ENCODE measurements at regions not wholly inside any gene's neighbourhood (a gene's known extent, or its start where the extent isn't known, plus 50 kb on each side); places are given as distances from the start of the nearest gene placed in this dataset.

- no peak for DNase-seq
These were observed 263.4 kb upstream of the TAC1 start for GRCh38 chr7:97468493-97468892.

- no peak for DNase-seq
These were observed 261.2 kb upstream of the TAC1 start for GRCh38 chr7:97470726-97471125.

- no peak for DNase-seq
These were observed 260.4 kb upstream of the TAC1 start for GRCh38 chr7:97471491-97471890.

- no peak for DNase-seq
These were observed 252.1 kb upstream of the TAC1 start for GRCh38 chr7:97479740-97480290.

- DNase-seq: no peak
These were observed 251.0 kb upstream of the TAC1 start for GRCh38 chr7:97480772-97481390.

GRCh38 chr7:97495487-97495886, 236.4 kb upstream of the TAC1 start:
- no peak for DNase-seq

GRCh38 chr7:97499204-97499603, 232.7 kb upstream of the TAC1 start:
- DNase-seq: no peak

GRCh38 chr7:97503367-97504094, 228.4 kb upstream of the TAC1 start:
- no peak for DNase-seq

GRCh38 chr7:97506728-97507127, 225.2 kb upstream of the TAC1 start:
- DNase-seq: no peak

GRCh38 chr7:97512441-97513207, 219.3 kb upstream of the TAC1 start:
- DNase-seq: no peak

- DNase-seq: no peak
These were observed 218.6 kb upstream of the TAC1 start for GRCh38 chr7:97513326-97513725.

GRCh38 chr7:97541188-97541587, 190.7 kb upstream of the TAC1 start:
- no peak for DNase-seq

GRCh38 chr7:97555857-97556421, 175.9 kb upstream of the TAC1 start:
- DNase-seq: no peak

GRCh38 chr7:97565665-97566064, 166.2 kb upstream of the TAC1 start:
- DNase-seq: no peak

GRCh38 chr7:97573065-97573464, 158.8 kb upstream of the TAC1 start:
- no peak for DNase-seq

- DNase-seq: no peak
These were observed 155.8 kb upstream of the TAC1 start for GRCh38 chr7:97576043-97576442.

GRCh38 chr7:97578225-97578624, 153.7 kb upstream of the TAC1 start:
- DNase-seq: no peak

- DNase-seq: no peak
These were observed 151.7 kb upstream of the TAC1 start for GRCh38 chr7:97580205-97580604.

- no peak for DNase-seq
These were observed 136.4 kb upstream of the TAC1 start for GRCh38 chr7:97595439-97595838.

GRCh38 chr7:97601931-97602457, 129.9 kb upstream of the TAC1 start:
- DNase-seq: no peak

- DNase-seq: no peak
These were observed 111.4 kb upstream of the TAC1 start for GRCh38 chr7:97620495-97620894.

GRCh38 chr7:97623333-97623732, 108.6 kb upstream of the TAC1 start:
- no peak for DNase-seq

Measured in left kidney (tissue), 1 donor.